B cell (primary cell): ENCODE measurements at regions not wholly inside any gene's neighbourhood (a gene's known extent, or its start where the extent isn't known, plus 50 kb on each side); places are given as distances from the start of the nearest gene placed in this dataset.

Experiments used
- ATAC-seq: fragments of 200-7000 bp; cut with Tn5 transposase; one replicate; pipeline ENCODE4 v1.10.0; 2021; ENCODE audit warnings: low read depth, mild to moderate bottlenecking, moderate number of reproducible peaks, moderate library complexity
- CTCF ChIA-PET: fragments of 350-600 bp; sonication (Branson Sonifier 250); formaldehyde crosslinking; loops from one replicate; lab custom pipeline; 2021; ENCODE audit warnings: antibody characterized with exemption, inconsistent platforms; lab: Charles Lee
- POLR2A ChIA-PET: fragments of 350-600 bp; sonication (Branson Sonifier 250); formaldehyde crosslinking; loops from one replicate; lab custom pipeline; 2021; ENCODE audit warnings: antibody characterized with exemption; lab: Charles Lee
- DNase-seq: peaks from one replicate; pipeline ENCODE4 v3.0.0; 2013
- H2AFZ ChIP-seq: 2 replicates; pipeline ENCODE4 v1.6.1; 2012; ENCODE audit warnings: mild to moderate bottlenecking, low read depth, low read length; ENCODE audit not compliant: insufficient read depth, poor library complexity, severe bottlenecking
- H3K27ac ChIP-seq, 2 donors: 1 replicate in 1 of 2; 2 replicates in 1 of 2; pipeline ENCODE4 v1.5.1; 2012 to 2013; ENCODE audit warnings: low read length in 2 of 2, mild to moderate bottlenecking in 2 of 2, moderate library complexity in 1 of 2
- H3K27me3 ChIP-seq, 4 experiments: fragments of 200-600 bp in 1 of 4; sonication (generic) in 1 of 4; replicated peaks in 1 of 4; 1 replicate in 2 of 4; 2 replicates in 2 of 4; pipeline versions ENCODE4 v1.6.1 to v1.7.0; 2013 to 2016; ENCODE audit warnings: low read length in 3 of 4, mild to moderate bottlenecking in 2 of 4, mixed read lengths in 1 of 4, moderate library complexity in 1 of 4; ENCODE audit not compliant: insufficient read depth in 4 of 4, control insufficient read depth in 3 of 4; ENCODE audit errors: control extremely low read depth in 1 of 4
- H3K36me3 ChIP-seq, 2 experiments: replicated peaks in 1 of 2; 1 replicate in 1 of 2; 2 replicates in 1 of 2; pipeline versions ENCODE4 v1.6.1 to v1.7.1; 2013; ENCODE audit warnings: low read length in 1 of 2; ENCODE audit not compliant: insufficient read depth in 2 of 2, control insufficient read depth in 1 of 2; ENCODE audit errors: control extremely low read depth in 1 of 2, extremely low read depth in 1 of 2
- H3K4me1 ChIP-seq, 2 donors: fragments of 200-600 bp in 1 of 2; sonication (generic) in 1 of 2; 1 replicate in 1 of 2; 2 replicates in 1 of 2; pipeline versions ENCODE4 v1.5.1 to v1.6.1; 2013 to 2017; ENCODE audit warnings: low read length in 2 of 2; ENCODE audit not compliant: control insufficient read depth in 2 of 2, insufficient read depth in 2 of 2
- H3K4me2 ChIP-seq: replicated peaks from 2 replicates; pipeline ENCODE3; 2012; ENCODE audit warnings: mild to moderate bottlenecking, low read depth, low read length; ENCODE audit not compliant: poor library complexity, severe bottlenecking
- H3K4me3 ChIP-seq, 5 experiments: fragments of 200-600 bp in 1 of 5; sonication (generic) in 1 of 5; 1 replicate in 3 of 5; 2 replicates in 2 of 5; pipeline versions ENCODE4 v1.5.1 to v1.7.0; 2011 to 2016; ENCODE audit warnings: low read length in 4 of 5, mild to moderate bottlenecking in 4 of 5, low read depth in 2 of 5, control low read depth in 1 of 5, moderate library complexity in 1 of 5; ENCODE audit not compliant: insufficient read depth in 1 of 5; ENCODE audit errors: control extremely low read depth in 1 of 5, extremely low read depth in 1 of 5
- H3K79me2 ChIP-seq: fragments of 200-600 bp; sonication (generic); one replicate; pipeline ENCODE4 v1.6.0; 2016; ENCODE audit warnings: low read length; ENCODE audit not compliant: control insufficient read depth, insufficient read depth
- H3K9ac ChIP-seq: fragments of 200-600 bp; sonication (generic); 2 replicates; pipeline ENCODE4 v1.6.1; 2017; ENCODE audit warnings: mild to moderate bottlenecking, low read length, moderate library complexity
- H3K9me3 ChIP-seq, 3 donors: one replicate each; pipeline versions ENCODE4 v1.6.1 to v1.7.1; 2013; ENCODE audit warnings: low read length in 2 of 3; ENCODE audit not compliant: control insufficient read depth in 2 of 3, insufficient read depth in 1 of 3; ENCODE audit errors: control extremely low read depth in 1 of 3
- H4K20me1 ChIP-seq: 2 replicates; pipeline ENCODE4 v1.6.0; 2012; ENCODE audit warnings: mild to moderate bottlenecking, low read length; ENCODE audit not compliant: insufficient read depth, control insufficient read depth, poor library complexity, severe bottlenecking
- H3K27ac Mint-ChIP-seq: one replicate; pipeline ENCODE4 v1.8.0; 2021; ENCODE audit warnings: mixed read lengths
- H3K27me3 Mint-ChIP-seq: one replicate; pipeline ENCODE4 v1.8.0; 2021; ENCODE audit warnings: mixed read lengths
- H3K4me1 Mint-ChIP-seq: one replicate; pipeline ENCODE4 v1.8.0; 2021; ENCODE audit warnings: mixed read lengths
- H3K4me3 Mint-ChIP-seq: one replicate; pipeline ENCODE4 v1.8.0; 2021; ENCODE audit warnings: mixed read lengths
- H3K9me3 Mint-ChIP-seq: one replicate; pipeline ENCODE4 v1.8.0; 2022; ENCODE audit warnings: mixed read lengths; ENCODE audit not compliant: insufficient read depth
- CTCF ChIP-seq: fragments of 200-600 bp; IDR thresholded peaks from one replicate; pipeline ENCODE4 v1.8.0; 2022; ENCODE audit warnings: antibody characterized with exemption, mild to moderate bottlenecking
- EZH2 ChIP-seq: IDR thresholded peaks from 2 replicates; pipeline ENCODE4 v1.6.1; 2012; ENCODE audit warnings: borderline replicate concordance, low read depth, mild to moderate bottlenecking, moderate library complexity, low read length; ENCODE audit not compliant: insufficient read depth, poor library complexity, severe bottlenecking
- WGBS: methylation state at CpG from one replicate; pipeline ENCODE4 v1.1.5; 2013; ENCODE audit warnings: missing lambda C conversion rate; ENCODE audit not compliant: insufficient coverage; 5-methylcytosine and 5-hydroxymethylcytosine counted together
- intact Hi-C: fragments of 100-400 bp; cut with micrococcal nuclease; formaldehyde crosslinking; loops from one replicate; pipeline ENCODE4 v1.10.0; 2022

GRCh38 chr1:30129001-30129408, 594.4 kb downstream of the MATN1 start:
- no peak for ATAC-seq
- no peak overlapping the region for H3K4me2 ChIP-seq
- no peaks in the 10 kb centered on the region for H3K79me2 ChIP-seq
- no peak for DNase-seq
- no peak overlapping the region for H3K4me3 Mint-ChIP-seq
- no peak overlapping the region for H3K9ac ChIP-seq
- no peaks in the 10 kb centered on the region for H3K9me3 Mint-ChIP-seq
- H3K27me3 ChIP-seq = peaks cover 0 to 11% (median 2%) of the 10 kb centered on the region in 4 experiments
- intact Hi-C loops = no loop called here
- H3K27me3 Mint-ChIP-seq = peaks cover 18% of the 10 kb centered on the region
- H2AFZ ChIP-seq = no peak overlapping the region
- POLR2A ChIA-PET = no interaction called here
- H3K4me1 Mint-ChIP-seq = no peaks in the 10 kb centered on the region
- H3K36me3 ChIP-seq = no peaks in the 10 kb centered on the region
- H3K9me3 ChIP-seq = no peaks in the 10 kb centered on the region
- TF ChIP-seq EZH2 = no peak
- TF ChIP-seq CTCF = no peak
- H3K27ac ChIP-seq = no peak overlapping the region
- H4K20me1 ChIP-seq = no peaks in the 10 kb centered on the region
- CTCF ChIA-PET = no interaction called here
- no peak overlapping the region for H3K4me3 ChIP-seq
- no peaks in the 10 kb centered on the region for H3K4me1 ChIP-seq
- 61% methylated on average over 4 of the region's 7 CpGs for WGBS
- no peak overlapping the region for H3K27ac Mint-ChIP-seq

- Histone ChIP-seq H3K27ac (no peak overlapping the region), H3K9me3 (no peaks in the 10 kb centered on the region), H2AFZ (no peak overlapping the region), H3K4me1 (no peaks in the 10 kb centered on the region), H3K9ac (no peak overlapping the region), H3K79me2 (no peaks in the 10 kb centered on the region), H3K4me3 (no peak overlapping the region), H3K4me2 (no peak overlapping the region), H3K36me3 (no peaks in the 10 kb centered on the region), H4K20me1 (no peaks in the 10 kb centered on the region), H3K27me3 (peaks cover 0 to 9% (median 2%) of the 10 kb centered on the region in 4 experiments)
- no CpG with 5 or more reads among the region's 2 CpGs for WGBS
- intact Hi-C loops = no loop called here
- ChIA-PET CTCF (no interaction called here), POLR2A (no interaction called here)
- DNase-seq = no peak
- TF ChIP-seq EZH2 (no peak), CTCF (no peak)
- Mint-ChIP-seq H3K9me3 (no peaks in the 10 kb centered on the region), H3K27ac (no peak overlapping the region), H3K27me3 (peaks cover 10% of the 10 kb centered on the region), H3K4me3 (no peak overlapping the region), H3K4me1 (no peaks in the 10 kb centered on the region)
- no peak for ATAC-seq
These were observed 596.5 kb downstream of the MATN1 start for GRCh38 chr1:30126848-30127247.
